ENCODE measurements at regions not wholly inside any gene's neighbourhood (a gene's known extent, or its start where the extent isn't known, plus 50 kb on each side); places are given as distances from the start of the nearest gene placed in this dataset.

DNA sequence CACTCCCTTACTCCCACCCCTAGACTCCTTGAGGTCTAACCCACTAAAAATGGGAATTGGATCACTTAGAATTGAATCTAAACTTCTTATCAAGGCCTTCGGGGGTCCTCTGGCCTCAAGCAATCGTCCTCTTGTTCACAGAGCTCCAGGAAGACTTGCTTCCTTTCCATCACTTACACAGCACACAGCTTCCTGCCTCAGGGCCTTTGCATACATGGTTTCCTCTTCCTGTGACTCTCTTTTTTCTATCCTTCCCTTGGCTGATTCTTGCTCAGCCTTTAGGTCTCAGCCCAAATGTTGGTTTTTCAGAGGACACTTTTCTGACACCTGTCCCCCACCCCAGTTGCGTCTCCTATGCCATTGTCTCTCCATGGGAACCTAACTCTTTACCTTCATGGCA is 50.0 kb upstream of the ALDH1B1 start:
- Mint-ChIP-seq H3K36me3 (ENCODE audit: low read depth) (no peaks in the 10 kb centered on the region), H3K4me1 (ENCODE audit: low read depth) (peaks cover 6% of the 10 kb centered on the region), H3K27ac (no peak overlapping the region)

DNA sequence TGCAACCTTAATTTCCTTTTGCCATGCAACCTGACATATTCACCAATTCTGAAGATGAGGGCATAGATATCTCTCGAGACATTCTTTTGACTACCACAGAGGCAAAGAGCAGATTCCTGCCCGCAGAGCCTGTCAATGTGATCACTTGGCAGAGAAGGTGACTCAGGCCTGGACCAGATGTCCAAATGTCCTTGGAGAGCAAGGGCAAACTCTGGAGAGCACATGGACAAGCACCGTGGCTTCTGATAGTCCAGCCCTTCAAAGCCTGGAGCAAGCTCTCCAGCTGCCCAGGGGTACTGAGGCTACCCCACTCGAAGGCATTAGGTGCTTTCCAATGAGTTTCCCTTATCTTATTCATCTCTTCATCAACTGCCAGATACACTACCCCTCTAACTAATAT is 50.4 kb upstream of the ALDH1B1 start:
- peaks cover 6% of the 10 kb centered on the region for H3K4me1 Mint-ChIP-seq (ENCODE audit: low read depth)
- no peak overlapping the region for H3K27ac Mint-ChIP-seq
- no peak for DNase-seq
- no peak overlapping the region for H3K4me3 Mint-ChIP-seq
- H3K36me3 Mint-ChIP-seq (ENCODE audit: low read depth), result no peaks in the 10 kb centered on the region
- peaks cover 1% of the 10 kb centered on the region for H3K27me3 Mint-ChIP-seq
- no peaks in the 10 kb centered on the region for H3K9me3 Mint-ChIP-seq

More for the DNA sequence above, 50.0 kb upstream of the ALDH1B1 start:
- H3K9me3 Mint-ChIP-seq, result no peaks in the 10 kb centered on the region
- H3K27me3 Mint-ChIP-seq, result no peaks in the 10 kb centered on the region
- no peak overlapping the region for H3K4me3 Mint-ChIP-seq
- DNase-seq, result no peak

DNA sequence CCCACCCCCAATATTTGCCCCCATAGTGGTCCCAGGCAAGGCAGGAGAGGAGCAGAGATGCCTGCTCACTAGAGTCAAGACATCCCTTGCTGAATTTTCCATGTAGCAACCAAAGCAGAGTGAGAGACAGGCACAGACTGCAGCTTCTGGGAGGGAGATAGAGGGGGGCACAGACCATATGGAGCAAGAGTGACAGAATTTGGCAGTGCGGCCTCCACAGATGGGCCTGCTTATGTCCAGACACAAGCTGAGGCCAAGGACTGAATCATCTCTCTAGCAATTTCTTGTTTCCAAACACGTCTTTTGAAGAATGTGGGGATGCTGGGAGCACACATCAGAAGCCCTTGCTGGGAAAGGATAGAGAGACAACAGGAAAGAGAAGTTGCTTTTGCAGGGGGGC is 53.0 kb upstream of the ALDH1B1 start:
- H3K4me1 Mint-ChIP-seq (ENCODE audit: low read depth), result peaks cover 6% of the 10 kb centered on the region
- H3K36me3 Mint-ChIP-seq (ENCODE audit: low read depth), result no peaks in the 10 kb centered on the region
- no peaks in the 10 kb centered on the region for H3K9me3 Mint-ChIP-seq
- H3K27ac Mint-ChIP-seq, result no peak overlapping the region
- peaks cover 8% of the 10 kb centered on the region for H3K27me3 Mint-ChIP-seq
- no peak overlapping the region for H3K4me3 Mint-ChIP-seq
- no peak for DNase-seq

DNA sequence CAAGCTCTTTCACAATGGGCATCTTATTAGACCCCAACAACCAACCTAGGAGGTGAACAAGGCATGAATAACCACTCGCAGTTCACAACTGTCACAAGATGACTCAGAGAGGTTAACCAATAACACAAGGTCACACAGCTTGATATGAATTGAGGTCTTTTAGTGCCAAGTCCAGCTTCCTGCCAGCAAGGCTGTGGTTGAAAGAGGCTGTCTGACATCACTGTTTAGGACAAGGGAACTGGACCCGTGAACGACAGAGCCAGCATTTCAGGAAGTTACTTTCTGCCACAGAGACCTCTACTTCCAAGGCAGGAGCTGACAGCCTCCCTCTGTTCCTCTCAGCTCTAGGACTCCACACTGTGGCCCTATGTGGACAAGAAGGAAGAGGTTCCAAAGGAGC is 53.4 kb upstream of the ALDH1B1 start:
- H3K4me3 Mint-ChIP-seq, result no peak overlapping the region
- no peaks in the 10 kb centered on the region for H3K9me3 Mint-ChIP-seq
- peaks cover 8% of the 10 kb centered on the region for H3K27me3 Mint-ChIP-seq
- peaks cover 6% of the 10 kb centered on the region for H3K4me1 Mint-ChIP-seq (ENCODE audit: low read depth)
- no peaks in the 10 kb centered on the region for H3K36me3 Mint-ChIP-seq (ENCODE audit: low read depth)
- DNase-seq, result no peak
- no peak overlapping the region for H3K27ac Mint-ChIP-seq

DNA sequence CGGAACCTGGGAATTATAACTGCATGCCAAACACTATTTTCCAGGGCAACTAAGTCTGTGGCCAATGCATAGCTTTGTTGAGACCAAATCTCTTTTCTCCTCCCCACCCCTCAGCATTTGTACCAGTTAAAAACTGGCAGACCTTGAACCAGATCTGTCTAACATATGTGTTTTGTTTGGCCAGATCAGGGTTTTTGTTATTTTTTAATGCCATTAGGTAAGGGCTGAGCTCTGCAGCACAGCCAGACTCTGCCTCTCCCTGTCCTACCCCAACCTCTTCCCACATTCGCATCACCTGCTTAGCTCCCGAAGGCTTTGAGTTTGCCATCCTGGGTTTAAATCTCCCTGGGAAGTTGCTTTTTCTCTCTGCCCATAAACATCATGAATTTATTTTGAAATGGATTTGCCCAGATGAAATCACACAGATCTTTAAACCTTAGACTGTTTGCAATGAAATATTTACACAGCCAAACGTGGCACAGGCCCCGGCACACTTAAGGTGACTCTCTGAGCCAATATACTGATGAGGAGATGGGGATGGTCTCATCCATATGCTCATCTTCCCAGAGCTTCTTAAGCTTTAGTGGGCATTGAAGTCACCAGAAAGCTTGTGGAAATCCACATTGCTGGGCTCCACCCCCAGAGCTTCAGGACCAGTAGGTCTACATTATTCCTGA is 54.0 kb upstream of the ALDH1B1 start:
- H3K4me3 Mint-ChIP-seq, result no peak overlapping the region
- H3K27ac Mint-ChIP-seq, result no peak overlapping the region
- peaks cover 6% of the 10 kb centered on the region for H3K4me1 Mint-ChIP-seq (ENCODE audit: low read depth)
- peaks cover 8% of the 10 kb centered on the region for H3K27me3 Mint-ChIP-seq
- no peaks in the 10 kb centered on the region for H3K9me3 Mint-ChIP-seq
- DNase-seq, result no peak
- no peaks in the 10 kb centered on the region for H3K36me3 Mint-ChIP-seq (ENCODE audit: low read depth)

DNA sequence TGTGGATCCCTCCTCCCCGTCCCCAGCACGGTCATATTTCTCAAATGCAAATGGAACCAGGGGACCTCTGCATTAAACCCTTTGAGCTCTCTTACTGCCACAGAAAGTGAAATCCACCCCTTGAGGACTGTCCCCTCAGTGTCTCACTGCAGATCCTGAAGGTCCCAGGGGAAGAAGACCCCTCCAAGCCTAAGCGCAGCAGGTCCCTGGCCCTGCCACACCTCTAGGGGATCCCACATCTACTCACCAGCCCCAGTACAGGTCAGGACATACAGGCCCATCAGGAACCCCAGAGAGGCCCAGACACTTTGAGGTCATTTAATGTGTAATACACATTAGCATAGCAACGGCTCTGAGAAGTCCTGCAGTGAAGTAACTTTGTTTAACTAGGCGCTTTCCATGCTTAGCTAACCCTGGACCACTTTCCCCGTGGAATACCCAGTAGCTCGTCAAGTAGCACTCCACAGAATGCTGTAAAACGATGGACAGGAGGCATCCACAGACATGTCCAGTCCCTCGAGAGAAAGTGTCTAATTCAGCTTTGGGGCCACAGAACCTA is 54.7 kb upstream of the ALDH1B1 start:
- Mint-ChIP-seq H3K27me3 (peaks cover 8% of the 10 kb centered on the region), H3K27ac (no peak overlapping the region), H3K9me3 (no peaks in the 10 kb centered on the region), H3K4me1 (ENCODE audit: low read depth) (peaks cover 6% of the 10 kb centered on the region), H3K4me3 (no peak overlapping the region), H3K36me3 (ENCODE audit: low read depth) (no peaks in the 10 kb centered on the region)
- DNase-seq, result no peak

DNA sequence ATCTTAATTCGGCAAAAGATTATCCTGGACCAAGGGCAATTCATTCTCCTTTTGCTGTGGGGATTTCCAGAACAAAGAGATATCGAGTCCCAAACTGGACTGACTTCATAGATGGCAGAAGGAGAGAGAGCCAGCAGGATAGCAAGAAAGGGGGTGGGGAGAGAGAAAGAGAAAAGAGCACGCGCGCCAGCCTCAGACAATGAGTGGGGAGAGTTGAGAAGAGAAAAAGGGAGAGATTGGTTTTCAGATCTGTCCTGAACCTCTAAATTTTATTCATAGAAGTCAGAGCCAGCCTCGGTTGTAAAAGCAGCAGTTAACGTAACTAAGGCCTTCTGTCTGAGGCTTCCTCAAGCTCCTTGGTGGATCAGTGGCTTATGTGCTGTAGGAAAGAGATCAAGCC is 55.3 kb upstream of the ALDH1B1 start:
- Mint-ChIP-seq H3K4me3 (no peak overlapping the region), H3K4me1 (ENCODE audit: low read depth) (peaks cover 6% of the 10 kb centered on the region), H3K27me3 (peaks cover 8% of the 10 kb centered on the region), H3K9me3 (no peaks in the 10 kb centered on the region), H3K27ac (no peak overlapping the region), H3K36me3 (ENCODE audit: low read depth) (no peaks in the 10 kb centered on the region)
- DNase-seq, result no peak

DNA sequence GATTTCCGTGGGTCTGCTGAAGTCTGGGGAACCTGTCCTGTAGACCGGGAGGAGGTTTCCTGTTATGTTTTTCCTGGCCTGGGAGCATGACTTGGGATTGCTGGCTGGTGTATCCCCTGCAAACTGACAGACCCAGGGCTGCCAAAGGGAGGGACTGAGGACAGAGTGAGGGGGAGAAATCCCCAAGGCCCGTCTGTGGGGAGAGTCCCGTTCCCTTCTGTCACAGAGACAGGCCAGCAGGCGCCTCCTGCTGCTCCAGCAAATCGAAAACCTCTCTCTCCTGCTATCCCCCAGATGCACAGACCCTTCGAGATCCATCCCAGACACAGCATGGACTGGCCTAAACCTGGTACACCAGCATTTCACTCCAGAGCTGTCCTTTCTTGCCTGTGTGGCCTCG is 56.2 kb upstream of the ALDH1B1 start:
- no peak overlapping the region for H3K4me3 Mint-ChIP-seq
- peaks cover 6% of the 10 kb centered on the region for H3K4me1 Mint-ChIP-seq (ENCODE audit: low read depth)
- H3K36me3 Mint-ChIP-seq (ENCODE audit: low read depth), result no peaks in the 10 kb centered on the region
- no peak overlapping the region for H3K27ac Mint-ChIP-seq
- DNase-seq, result no peak
- peaks cover 8% of the 10 kb centered on the region for H3K27me3 Mint-ChIP-seq
- H3K9me3 Mint-ChIP-seq, result no peaks in the 10 kb centered on the region

DNA sequence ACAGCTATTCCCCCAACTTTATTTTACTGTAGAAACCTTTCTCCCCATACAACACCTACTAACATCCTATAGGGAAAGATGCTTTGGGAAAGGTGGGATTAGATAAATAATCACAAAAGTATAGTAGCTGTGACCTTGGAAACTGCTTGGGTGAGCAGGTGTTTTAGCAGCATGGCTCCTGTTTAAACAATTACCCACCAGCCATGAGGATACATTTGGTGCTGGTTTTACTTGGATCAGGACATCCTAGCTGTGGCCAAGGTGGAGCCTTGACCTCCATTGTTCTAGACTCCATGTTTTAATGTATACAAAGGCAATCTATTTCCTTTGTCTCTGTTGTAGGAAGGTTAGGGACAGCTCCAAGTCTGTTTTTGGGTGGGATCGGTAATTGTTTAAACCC is 56.8 kb upstream of the ALDH1B1 start:
- H3K4me1 Mint-ChIP-seq (ENCODE audit: low read depth), result peaks cover 6% of the 10 kb centered on the region
- H3K27ac Mint-ChIP-seq, result no peak overlapping the region
- no peaks in the 10 kb centered on the region for H3K36me3 Mint-ChIP-seq (ENCODE audit: low read depth)
- H3K9me3 Mint-ChIP-seq, result no peaks in the 10 kb centered on the region
- DNase-seq, result no peak
- no peak overlapping the region for H3K4me3 Mint-ChIP-seq
- H3K27me3 Mint-ChIP-seq, result peaks cover 8% of the 10 kb centered on the region

DNA sequence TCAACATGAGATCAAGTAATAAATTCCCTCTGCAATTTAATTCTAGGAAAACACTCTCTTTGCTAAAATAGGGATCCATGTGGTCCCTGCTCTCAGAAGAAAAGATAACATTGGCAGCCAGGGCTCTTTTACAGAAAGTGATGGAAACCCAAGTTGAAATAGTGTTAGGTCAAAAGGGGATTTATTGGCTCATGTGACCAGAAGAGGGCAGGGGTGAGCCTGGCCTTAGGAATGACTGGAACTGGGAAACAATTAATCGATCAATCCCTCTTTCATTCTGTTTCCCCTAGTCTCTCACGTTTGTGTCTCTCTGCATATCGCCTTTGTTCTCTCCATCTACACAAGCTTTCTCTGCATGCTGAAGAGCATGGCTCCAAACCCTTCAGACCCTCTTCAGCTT is 58.3 kb upstream of the ALDH1B1 start:
- Mint-ChIP-seq H3K4me3 (no peak overlapping the region), H3K27me3 (peaks cover 8% of the 10 kb centered on the region), H3K4me1 (ENCODE audit: low read depth) (peaks cover 5% of the 10 kb centered on the region), H3K27ac (no peak overlapping the region), H3K36me3 (ENCODE audit: low read depth) (no peaks in the 10 kb centered on the region), H3K9me3 (no peaks in the 10 kb centered on the region)
- DNase-seq, result no peak

DNA sequence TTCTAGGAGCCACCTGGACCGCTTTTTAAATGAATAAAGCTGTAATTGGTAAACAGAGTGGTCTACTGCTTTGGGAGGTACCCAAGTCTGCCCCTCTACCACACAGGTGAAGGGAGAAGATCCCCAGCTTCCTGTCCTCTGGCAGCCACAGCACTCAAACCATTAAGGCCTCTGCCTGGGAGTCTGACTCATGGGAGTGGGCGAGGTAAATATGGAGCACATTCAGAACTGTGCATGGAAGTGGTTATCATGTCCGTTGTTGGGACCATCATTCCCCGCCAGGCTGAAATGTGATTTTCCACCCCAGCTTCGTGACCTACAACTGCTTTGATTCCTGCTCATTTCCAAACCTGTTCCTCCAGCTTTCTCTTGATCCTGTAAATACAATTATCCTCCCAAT is 59.5 kb upstream of the ALDH1B1 start:
- H3K4me3 Mint-ChIP-seq, result no peak overlapping the region
- H3K9me3 Mint-ChIP-seq, result no peaks in the 10 kb centered on the region
- H3K27ac Mint-ChIP-seq, result no peak overlapping the region
- DNase-seq, result no peak
- H3K4me1 Mint-ChIP-seq (ENCODE audit: low read depth), result no peaks in the 10 kb centered on the region
- peaks cover 8% of the 10 kb centered on the region for H3K27me3 Mint-ChIP-seq
- no peaks in the 10 kb centered on the region for H3K36me3 Mint-ChIP-seq (ENCODE audit: low read depth)

DNA sequence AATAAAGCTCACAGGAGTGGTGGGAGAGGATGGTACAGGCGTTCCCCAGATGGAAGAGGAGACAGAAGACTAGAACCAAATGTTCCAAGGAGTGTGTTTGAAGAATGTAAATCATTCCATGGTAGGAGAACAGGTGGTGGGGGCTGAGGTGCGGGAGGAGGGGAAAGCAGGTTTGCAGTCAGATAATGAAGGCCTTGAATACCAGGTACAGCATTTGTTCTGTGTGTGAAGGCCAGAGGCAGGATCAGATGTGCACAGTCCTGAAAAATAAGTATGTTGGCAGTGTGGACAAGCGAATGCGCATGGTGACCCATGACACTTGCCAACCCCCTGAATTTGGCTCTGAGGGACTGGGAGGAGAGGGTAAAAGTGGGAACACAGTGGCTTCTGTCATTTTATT is 59.9 kb upstream of the ALDH1B1 start:
- Mint-ChIP-seq H3K9me3 (no peaks in the 10 kb centered on the region), H3K4me3 (no peak overlapping the region), H3K4me1 (ENCODE audit: low read depth) (no peaks in the 10 kb centered on the region), H3K36me3 (ENCODE audit: low read depth) (no peaks in the 10 kb centered on the region), H3K27ac (no peak overlapping the region), H3K27me3 (peaks cover 8% of the 10 kb centered on the region)
- no peak for DNase-seq

DNA sequence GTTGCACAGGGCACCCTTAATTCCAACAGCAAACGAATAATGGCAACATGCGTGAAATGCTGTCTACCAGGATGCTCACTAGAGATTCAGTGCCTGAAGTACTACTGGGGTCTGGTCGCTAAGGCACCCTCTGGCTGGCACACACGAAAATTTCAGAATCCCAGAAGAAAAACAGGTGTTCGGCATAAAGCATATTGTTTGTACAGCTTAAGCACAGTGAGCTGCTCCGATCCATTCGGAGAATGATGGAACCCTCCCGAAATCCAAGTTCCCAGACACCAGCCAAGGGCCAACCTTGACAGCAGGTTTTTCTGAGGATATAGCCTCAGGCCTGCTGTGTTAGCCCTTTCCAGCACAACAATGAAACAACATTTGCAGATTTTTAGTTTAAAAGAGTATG is 61.4 kb upstream of the ALDH1B1 start:
- no peak overlapping the region for H3K4me3 Mint-ChIP-seq
- no peaks in the 10 kb centered on the region for H3K36me3 Mint-ChIP-seq (ENCODE audit: low read depth)
- H3K9me3 Mint-ChIP-seq, result no peaks in the 10 kb centered on the region
- no peak for DNase-seq
- H3K27ac Mint-ChIP-seq, result no peak overlapping the region
- H3K27me3 Mint-ChIP-seq, result peaks cover 3% of the 10 kb centered on the region
- H3K4me1 Mint-ChIP-seq (ENCODE audit: low read depth), result no peaks in the 10 kb centered on the region

DNA sequence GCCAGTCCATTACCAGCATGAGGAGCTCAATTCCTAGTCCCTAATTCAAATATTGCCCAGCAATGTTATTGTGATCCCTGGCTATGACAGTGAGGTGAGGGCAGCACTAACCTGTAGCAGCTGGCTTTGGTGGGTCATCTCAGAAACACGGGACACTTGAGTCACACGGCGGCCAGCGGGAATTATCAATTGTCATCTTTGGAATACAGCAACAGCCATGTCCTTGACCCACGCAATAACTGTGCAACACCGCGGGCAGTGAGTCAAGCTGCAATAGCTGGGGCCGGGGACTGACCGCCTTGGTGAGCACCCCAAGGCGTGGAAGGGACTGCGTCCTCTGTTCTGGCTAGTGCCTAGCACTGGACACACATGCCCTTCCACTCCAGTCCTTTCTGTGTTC is 62.5 kb upstream of the ALDH1B1 start:
- Mint-ChIP-seq H3K27me3 (no peaks in the 10 kb centered on the region), H3K4me3 (no peak overlapping the region), H3K27ac (no peak overlapping the region), H3K4me1 (ENCODE audit: low read depth) (no peaks in the 10 kb centered on the region), H3K36me3 (ENCODE audit: low read depth) (no peaks in the 10 kb centered on the region), H3K9me3 (no peaks in the 10 kb centered on the region)
- DNase-seq, result no peak

DNA sequence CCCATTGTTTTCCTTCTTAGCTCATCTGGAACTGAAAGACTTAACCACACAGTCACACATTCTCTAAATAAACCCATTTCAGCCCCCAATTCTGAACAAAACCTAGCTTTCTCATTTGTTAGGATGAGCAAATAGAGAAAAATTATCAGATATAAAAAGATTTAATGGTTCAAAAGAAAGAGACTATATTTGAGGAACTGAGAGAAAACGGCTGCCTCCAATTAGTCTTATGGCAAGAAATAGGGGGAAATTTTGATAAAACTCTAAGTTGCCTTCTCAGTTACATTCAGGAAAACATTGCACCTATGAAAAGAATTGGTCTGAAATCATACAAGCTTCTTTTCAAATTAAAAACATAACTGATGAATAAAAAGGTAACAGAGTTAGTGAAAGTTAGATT is 63.7 kb upstream of the ALDH1B1 start:
- H3K27ac Mint-ChIP-seq, result no peak overlapping the region
- H3K4me1 Mint-ChIP-seq (ENCODE audit: low read depth), result no peaks in the 10 kb centered on the region
- H3K4me3 Mint-ChIP-seq, result no peak overlapping the region
- no peaks in the 10 kb centered on the region for H3K27me3 Mint-ChIP-seq
- H3K9me3 Mint-ChIP-seq, result no peaks in the 10 kb centered on the region
- H3K36me3 Mint-ChIP-seq (ENCODE audit: low read depth), result no peaks in the 10 kb centered on the region
- no peak for DNase-seq

DNA sequence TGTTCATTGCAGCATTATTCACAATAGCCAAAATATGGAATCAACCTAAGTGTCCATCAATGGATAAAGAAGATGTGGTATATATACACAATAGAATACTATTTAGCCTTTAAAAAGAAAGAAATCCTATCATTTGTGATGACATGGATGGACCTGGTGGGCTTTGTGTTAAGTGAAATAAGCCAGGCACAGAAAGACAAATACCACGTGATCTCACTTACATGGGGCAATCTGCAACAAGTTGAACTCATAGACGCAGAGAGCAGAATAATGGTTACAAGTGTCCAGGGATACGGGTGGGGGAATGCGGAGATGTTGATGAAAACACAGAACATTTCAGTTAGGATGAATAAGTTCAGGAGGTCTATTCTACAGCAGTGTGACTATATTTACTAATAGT is 66.4 kb upstream of the ALDH1B1 start:
- H3K36me3 Mint-ChIP-seq (ENCODE audit: low read depth), result no peaks in the 10 kb centered on the region
- H3K27ac Mint-ChIP-seq, result no peak overlapping the region
- no peaks in the 10 kb centered on the region for H3K4me1 Mint-ChIP-seq (ENCODE audit: low read depth)
- no peak overlapping the region for H3K4me3 Mint-ChIP-seq
- H3K27me3 Mint-ChIP-seq, result peaks cover 6% of the 10 kb centered on the region
- no peak for DNase-seq
- peaks cover 3% of the 10 kb centered on the region for H3K9me3 Mint-ChIP-seq
